HepG2 (cell line): ENCODE measurements at regions not wholly inside any gene's neighbourhood (a gene's known extent, or its start where the extent isn't known, plus 50 kb on each side); places are given as distances from the start of the nearest gene placed in this dataset.

ENCODE experiments used
- ATAC-seq: fragments of 200-7000 bp; cut with Tn5 transposase; 3 replicates; pipeline ENCODE4 v1.9.1; 2020; ENCODE audit warnings: mild to moderate bottlenecking, moderate library complexity
- BruUV-seq: library from RNA; stranded (reverse); fragments of 400-500 nt; replicated peaks from 2 replicates; lab custom pipeline; 2021; lab: Mats Ljungman, UMichigan
- CTCF ChIA-PET: fragments of 300-600 bp; formaldehyde crosslinking; extraction: SDS; loops from one replicate; lab custom pipeline; 2021; ENCODE audit warnings: low total read pairs, inconsistent platforms, low intra/inter-chr PET ratio; lab: Yijun Ruan, JAX
- POLR2A ChIA-PET: fragments of 350-600 bp; sonication (Branson Sonifier 250); formaldehyde crosslinking; loops from one replicate; lab custom pipeline; 2020; ENCODE audit warnings: antibody characterized with exemption, inconsistent platforms; lab: Yijun Ruan, JAX
- DNase-seq: peaks from one replicate; pipeline ENCODE4 v3.0.0-alpha.2; 2015; ENCODE audit warnings: low spot score
- FAIRE-seq: peaks from 3 replicates; lab custom pipeline; 2011; peaks lifted over from hg19 to GRCh38; lab: Jason Lieb, UNC
- H2AFZ ChIP-seq: one replicate; pipeline ENCODE4 v1.6.1; 2011; ENCODE audit warnings: low read length, inconsistent platforms
- H3K27ac ChIP-seq: fragments of 300-600 bp; 3 replicates; pipeline ENCODE4 v1.8.0; 2011; ENCODE audit warnings: mixed run types, mild to moderate bottlenecking, mixed read lengths, low read length, inconsistent platforms; ENCODE audit not compliant: insufficient read depth; ENCODE audit errors: extremely low read length
- H3K27me3 ChIP-seq, 2 experiments: fragments of 200-600 bp in 1 of 2; 2 replicates in 1 of 2; 3 replicates in 1 of 2; pipeline versions ENCODE4 v1.6.0 to v1.8.0; 2011; ENCODE audit warnings: low read length in 2 of 2, mild to moderate bottlenecking in 2 of 2, moderate library complexity in 2 of 2, inconsistent platforms in 1 of 2; ENCODE audit not compliant: insufficient read depth in 2 of 2, control insufficient read depth in 1 of 2
- H3K36me3 ChIP-seq, 2 experiments: fragments of 200-600 bp in 1 of 2; replicated peaks in 1 of 2; 2 replicates in 1 of 2; 3 replicates in 1 of 2; pipeline versions ENCODE4 v1.5.1 to v1.8.0; 2011; ENCODE audit warnings: low read length in 2 of 2, inconsistent platforms in 1 of 2; ENCODE audit not compliant: insufficient read depth in 2 of 2, control insufficient read depth in 1 of 2
- H3K4me1 ChIP-seq: 2 replicates; pipeline ENCODE4 v1.5.1; 2012; ENCODE audit warnings: low read length, inconsistent platforms; ENCODE audit not compliant: insufficient read depth
- H3K4me2 ChIP-seq: 2 replicates; pipeline ENCODE4 v1.6.0; 2011; ENCODE audit warnings: low read depth, low read length, inconsistent platforms
- H3K4me3 ChIP-seq, 3 experiments: fragments of 200-600 bp in 1 of 3; sonication (generic), shearing (Covaris generic) in 1 of 3; replicated peaks in 1 of 3; 2 replicates each; pipeline ENCODE4 v1.5.1; 2011 to 2016; ENCODE audit warnings: low read length in 3 of 3, inconsistent platforms in 2 of 3, low read depth in 2 of 3, mild to moderate bottlenecking in 2 of 3, control low read depth in 1 of 3, mixed read lengths in 1 of 3; ENCODE audit not compliant: insufficient read depth in 1 of 3
- H3K79me2 ChIP-seq: one replicate; pipeline ENCODE4 v1.6.1; 2011; ENCODE audit warnings: low read length, inconsistent platforms; ENCODE audit not compliant: insufficient read depth
- H3K9ac ChIP-seq: 2 replicates; pipeline ENCODE4 v1.6.0; 2011; ENCODE audit warnings: mild to moderate bottlenecking, low read depth, low read length, inconsistent platforms; ENCODE audit not compliant: insufficient read depth
- H3K9me3 ChIP-seq: 2 replicates; pipeline ENCODE4 v1.5.1; 2012; ENCODE audit warnings: mild to moderate bottlenecking, low read length
- H4K20me1 ChIP-seq: 2 replicates; pipeline ENCODE4 v1.6.0; 2011; ENCODE audit warnings: inconsistent platforms, mild to moderate bottlenecking, low read length, moderate library complexity; ENCODE audit not compliant: insufficient read depth
- DRAP1 ChIP-seq: IDR thresholded peaks from 2 replicates; pipeline ENCODE4 v1.6.1; 2016; ENCODE audit warnings: missing genetic modification reagents, missing compliant biosample characterization
- EZH2 ChIP-seq: conservative IDR thresholded peaks from 2 replicates; pipeline ENCODE4 v1.6.1; 2012; ENCODE audit warnings: mild to moderate bottlenecking, low read depth, low read length, moderate library complexity
- SAFB2 ChIP-seq: sonication (generic); formaldehyde crosslinking; IDR thresholded peaks from 2 replicates; pipeline ENCODE4 v1.5.1; 2020; ENCODE audit warnings: missing genetic modification reagents, low read depth, mild to moderate bottlenecking, borderline replicate concordance
- SRF ChIP-seq: IDR thresholded peaks from 2 replicates; pipeline ENCODE4 v1.6.1; 2011; ENCODE audit warnings: mild to moderate bottlenecking, low read depth, low read length, moderate library complexity
- ZNF180 ChIP-seq: sonication (generic); formaldehyde crosslinking; IDR thresholded peaks from 2 replicates; pipeline ENCODE4 v1.4.0; 2020; ENCODE audit warnings: low read depth, missing genetic modification reagents, borderline replicate concordance
- ZNF274 ChIP-seq: sonication (generic); formaldehyde crosslinking; IDR thresholded peaks from 2 replicates; pipeline ENCODE4 v1.5.1; 2020; ENCODE audit warnings: mild to moderate bottlenecking, missing genetic modification reagents
- ZNF329 ChIP-seq: sonication (generic); formaldehyde crosslinking; IDR thresholded peaks from 2 replicates; pipeline ENCODE4 v1.9.0; 2021; ENCODE audit warnings: low read depth, mild to moderate bottlenecking, missing genetic modification reagents
- ZNF746 ChIP-seq: sonication (generic); formaldehyde crosslinking; IDR thresholded peaks from 2 replicates; pipeline ENCODE4 v1.8.0; 2022; ENCODE audit warnings: mild to moderate bottlenecking, missing genetic modification reagents
- WGBS: methylation state at CpG from one replicate; pipeline ENCODE4 v1.1.6; 2017; ENCODE audit warnings: low lambda C conversion rate; 5-methylcytosine and 5-hydroxymethylcytosine counted together
- in situ Hi-C: cut with HindIII; loops from 2 replicates; pipeline ENCODE4 v1.10.0; 2017; ENCODE audit warnings: low pct_unique_long_range_greater_than_20kb; ENCODE audit not compliant: extremely low pct_ligation_motif_present
- intact Hi-C: fragments of 100-400 bp; cut with micrococcal nuclease; formaldehyde crosslinking; loops from one replicate; pipeline ENCODE4 v1.10.0; 2022; ENCODE audit not compliant: unreplicated experiment

GRCh38 chr7:41148521-41148951 is 554.4 kb downstream of the INHBA start (continued):
- no peak for TF ChIP-seq EZH2
- no peak for TF ChIP-seq ZNF274 (CRISPR knock-in tag)
- no peak for TF ChIP-seq ZNF180 (CRISPR knock-in tag)
- no peak for TF ChIP-seq SAFB2 (CRISPR knock-in tag)

- ATAC-seq (no peak), DNase-seq (no peak), FAIRE-seq (no peak)
- H3K9me3 ChIP-seq, result no peaks in the 10 kb centered on the region
- H3K36me3 ChIP-seq, result no peaks in the 10 kb centered on the region
- H4K20me1 ChIP-seq, result no peaks in the 10 kb centered on the region; the same call in 1 of the 2 replicates
- no peaks in the 10 kb centered on the region for H3K4me1 ChIP-seq
- H3K79me2 ChIP-seq, result no peaks in the 10 kb centered on the region
- CTCF ChIA-PET, result no interaction called here
- H3K4me2 ChIP-seq, result no peak overlapping the region
- no peak overlapping the region for H3K9ac ChIP-seq
- no peaks in the 10 kb centered on the region for H3K27me3 ChIP-seq
- H3K27ac ChIP-seq, result no peak overlapping the region
- in situ Hi-C loops (no loop called here), intact Hi-C loops (no loop called here)
- no peak overlapping the region for H3K4me3 ChIP-seq
- no peak for TF ChIP-seq ZNF329 (CRISPR knock-in tag)
- no peak for TF ChIP-seq DRAP1 (CRISPR knock-in tag)
- TF ChIP-seq SRF, result no peak
- TF ChIP-seq ZNF746 (CRISPR knock-in tag), result no peak
- no peak overlapping the region for H2AFZ ChIP-seq
- POLR2A ChIA-PET, result no interaction called here
- no TSS peak for BruUV-seq
- WGBS, result 22% methylated on average over 3 of the region's 3 CpGs
These were observed 555.0 kb downstream of the INHBA start for GRCh38 chr7:41147606-41148485.
